Activated CD8-positive, alpha-beta memory T cell treated with anti-CD3 and anti-CD28 coated beads for 1 hour (primary cell): ENCODE measurements at regions not wholly inside any gene's neighbourhood (a gene's known extent, or its start where the extent isn't known, plus 50 kb on each side); places are given as distances from the start of the nearest gene placed in this dataset.
"Not testable (repeated sequence)": the region's sequence is repeated elsewhere in the genome, so short reads cannot be mapped to it uniquely, and the experiment has no call there.

Experiments
- DNase-seq, 2 donors: peaks; one replicate each; pipeline ENCODE4 v3.0.0-alpha.2; 2020; ENCODE audit warnings: low read depth in 1 of 2; ENCODE audit errors: extremely low read depth in 1 of 2

- DNase-seq, result no peak
Observed at GRCh38 chr7:130845581-130846085, 111.6 kb upstream of the KLF14 start.

- no peak for DNase-seq
Observed at GRCh38 chr7:130849604-130850003, 115.6 kb upstream of the KLF14 start.

GRCh38 chr7:130850956-130851355, 116.9 kb upstream of the KLF14 start:
- no peak for DNase-seq

- DNase-seq, result no peak
Observed at GRCh38 chr7:130852867-130853266, 118.9 kb upstream of the KLF14 start.

GRCh38 chr7:130853503-130854279, 119.7 kb upstream of the KLF14 start:
- DNase-seq, result no peak

GRCh38 chr7:130854481-130854880, 120.5 kb upstream of the KLF14 start:
- DNase-seq, result no peak

GRCh38 chr7:130856866-130857265, 122.9 kb upstream of the KLF14 start:
- no peak for DNase-seq

- DNase-seq, result not testable (repeated sequence)
Observed at GRCh38 chr7:130860832-130861231, 126.8 kb upstream of the KLF14 start.

- no peak for DNase-seq
Observed at GRCh38 chr7:130865408-130866236, 131.6 kb upstream of the KLF14 start.

GRCh38 chr7:130867039-130867438, 133.0 kb upstream of the KLF14 start:
- no peak for DNase-seq

- no peak for DNase-seq
Observed at GRCh38 chr7:130867581-130868136, 133.7 kb upstream of the KLF14 start.

GRCh38 chr7:130868139-130868538, 134.1 kb upstream of the KLF14 start:
- no peak for DNase-seq

GRCh38 chr7:130869918-130870317, 135.9 kb upstream of the KLF14 start:
- no peak for DNase-seq

GRCh38 chr7:130872341-130872740, 138.3 kb upstream of the KLF14 start:
- DNase-seq, result no peak

GRCh38 chr7:130872756-130873448, 138.9 kb upstream of the KLF14 start:
- no peak for DNase-seq

- no peak for DNase-seq
Observed at GRCh38 chr7:130874071-130874915, 140.3 kb upstream of the KLF14 start.

- no peak for DNase-seq
Observed at GRCh38 chr7:130875265-130875741, 141.3 kb upstream of the KLF14 start.

- DNase-seq, result no peak
Observed at GRCh38 chr7:130875901-130876300, 141.9 kb upstream of the KLF14 start.

- no peak for DNase-seq
Observed at GRCh38 chr7:130877236-130877990, 143.4 kb upstream of the KLF14 start.
